OCI-LY3 (cell line): ENCODE measurements at regions not wholly inside any gene's neighbourhood (a gene's known extent, or its start where the extent isn't known, plus 50 kb on each side); places are given as distances from the start of the nearest gene placed in this dataset.

Experiments used
- H2AFZ ChIP-seq: fragments of 200-600, 300-600 bp; shearing (Covaris generic); 2 replicates; pipeline ENCODE4 v1.6.0; 2014; ENCODE audit warnings: antibody characterized with exemption, low read depth, low read length
- H3K27ac ChIP-seq: fragments of 200-600, 300-600 bp; sonication (generic); 2 replicates; pipeline ENCODE4 v1.5.1; 2014; ENCODE audit warnings: mild to moderate bottlenecking, low read length, moderate library complexity, mixed read lengths
- H3K27me3 ChIP-seq: fragments of 200-600, 300-600 bp; sonication (generic); 2 replicates; pipeline ENCODE4 v1.6.1; 2014; ENCODE audit warnings: low read depth, low read length, mixed read lengths
- H3K36me3 ChIP-seq: fragments of 200-600, 300-600 bp; sonication (generic); replicated peaks from 2 replicates; pipeline ENCODE3; 2014; ENCODE audit warnings: low read depth, low read length, mixed read lengths
- H3K4me1 ChIP-seq: fragments of 300-600, 200-600 bp; sonication (generic); 2 replicates; pipeline ENCODE4 v1.6.1; 2014; ENCODE audit warnings: low read length, mixed read lengths
- H3K4me2 ChIP-seq: fragments of 200-600, 300-600 bp; sonication (generic); 2 replicates; pipeline ENCODE4 v1.6.1; 2014; ENCODE audit warnings: low read length, mixed read lengths
- H3K4me3 ChIP-seq: fragments of 300-600, 200-600 bp; sonication (generic); 2 replicates; pipeline ENCODE4 v1.5.1; 2014; ENCODE audit warnings: antibody characterized with exemption, mild to moderate bottlenecking, low read length, moderate library complexity
- H3K79me2 ChIP-seq: fragments of 300-600, 200-600 bp; shearing (Covaris generic); 2 replicates; pipeline ENCODE4 v1.6.1; 2014; ENCODE audit warnings: mild to moderate bottlenecking, low read length, mixed read lengths
- H3K9ac ChIP-seq: fragments of 300-600, 200-600 bp; shearing (Covaris generic); 2 replicates; pipeline ENCODE4 v1.6.0; 2014; ENCODE audit warnings: mild to moderate bottlenecking, low read length, moderate library complexity
- H3K9me3 ChIP-seq: fragments of 200-600, 300-600 bp; shearing (Covaris generic); 2 replicates; pipeline ENCODE4 v1.6.1; 2014; ENCODE audit warnings: low read length, mixed read lengths; ENCODE audit not compliant: insufficient read depth
- H4K20me1 ChIP-seq: fragments of 200-600, 300-600 bp; sonication (generic); 2 replicates; pipeline ENCODE4 v1.6.1; 2016; ENCODE audit warnings: low read length, mixed read lengths; ENCODE audit not compliant: insufficient read depth
- CTCF ChIP-seq: fragments of 200-600, 300-600 bp; sonication (generic); IDR thresholded peaks from 2 replicates; pipeline ENCODE4 v1.5.1; 2014; ENCODE audit warnings: antibody characterized with exemption, low read length, low read depth
- EZH2phosphoT487 ChIP-seq: fragments of 200-600 bp; shearing (Covaris generic); IDR thresholded peaks from 2 replicates; pipeline ENCODE4 v1.6.1; 2018; ENCODE audit warnings: antibody characterized with exemption, mixed run types, low read depth

DNA sequence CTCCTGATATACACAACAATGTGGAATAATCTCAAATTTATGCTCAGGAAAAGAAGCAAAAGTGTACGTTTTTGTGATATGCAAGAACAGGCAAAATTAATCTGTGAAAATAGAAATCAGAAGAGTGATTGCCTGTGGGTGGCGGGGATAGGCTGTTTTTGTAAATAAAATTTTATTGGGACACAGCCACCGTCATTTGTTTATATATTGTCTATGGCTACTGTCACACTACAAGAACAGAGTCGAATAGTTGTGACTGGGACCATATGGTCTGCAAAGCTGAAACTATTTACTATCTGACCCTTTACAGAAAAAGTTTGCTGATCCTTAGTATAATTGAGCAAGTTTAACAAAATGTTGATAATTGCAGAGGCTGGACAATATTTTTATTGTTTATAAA is 269.5 kb upstream of the HTR2A start:
- Histone ChIP-seq H4K20me1 (no peaks in the 10 kb centered on the region), H3K27ac (no peak overlapping the region), H3K4me1 (peaks cover 17% of the 10 kb centered on the region), H2AFZ (no peak overlapping the region), H3K27me3 (peaks cover 25% of the 10 kb centered on the region), H3K9ac (no peak overlapping the region), H3K9me3 (no peaks in the 10 kb centered on the region), H3K36me3 (no peaks in the 10 kb centered on the region), H3K79me2 (no peaks in the 10 kb centered on the region), H3K4me3 (no peak overlapping the region), H3K4me2 (no peak overlapping the region)
- no peak for TF ChIP-seq CTCF

DNA sequence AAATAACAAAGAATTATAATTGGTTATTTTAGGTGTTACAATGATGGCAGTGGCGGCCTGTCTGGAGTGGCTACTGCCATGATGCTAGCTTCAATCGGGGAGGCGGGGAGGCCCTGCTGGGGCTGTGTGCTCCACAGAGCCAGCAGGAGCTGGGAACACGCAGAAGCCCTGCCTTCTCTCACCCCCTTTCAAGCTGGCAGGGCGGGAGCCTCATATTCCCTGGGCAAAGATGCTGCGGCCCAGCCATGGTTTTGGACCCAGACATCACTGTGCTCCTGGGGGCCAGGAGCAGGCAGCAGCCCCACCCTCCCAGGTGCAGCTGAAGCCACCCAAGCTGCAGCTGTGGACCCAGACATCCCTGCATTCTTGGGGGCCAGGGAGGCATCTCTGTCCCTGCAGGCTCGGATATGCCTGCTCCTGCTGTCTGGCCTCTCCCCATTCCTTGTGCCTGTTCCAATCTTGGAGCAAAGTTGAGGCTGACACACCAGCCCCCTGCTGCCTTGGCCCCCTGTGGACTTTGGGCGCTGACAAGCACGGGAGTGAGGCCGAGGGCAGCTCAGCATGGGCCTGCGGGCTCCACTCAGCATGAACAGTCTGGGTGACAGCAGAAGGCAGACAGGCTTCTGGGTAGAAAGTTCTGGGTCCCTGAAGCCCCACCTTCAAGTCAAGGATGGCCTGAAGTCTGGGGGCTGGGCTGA is 263.1 kb upstream of the HTR2A start:
- Histone ChIP-seq H3K9me3 (no peaks in the 10 kb centered on the region), H3K4me3 (no peak overlapping the region), H3K36me3 (no peaks in the 10 kb centered on the region), H3K27me3 (peaks cover 17% of the 10 kb centered on the region), H4K20me1 (no peaks in the 10 kb centered on the region), H2AFZ (no peak overlapping the region), H3K9ac (no peak overlapping the region), H3K4me2 (no peak overlapping the region), H3K4me1 (no peaks in the 10 kb centered on the region), H3K27ac (no peak overlapping the region), H3K79me2 (no peaks in the 10 kb centered on the region)
- TF ChIP-seq CTCF (no peak), EZH2phosphoT487 (no peak)

DNA sequence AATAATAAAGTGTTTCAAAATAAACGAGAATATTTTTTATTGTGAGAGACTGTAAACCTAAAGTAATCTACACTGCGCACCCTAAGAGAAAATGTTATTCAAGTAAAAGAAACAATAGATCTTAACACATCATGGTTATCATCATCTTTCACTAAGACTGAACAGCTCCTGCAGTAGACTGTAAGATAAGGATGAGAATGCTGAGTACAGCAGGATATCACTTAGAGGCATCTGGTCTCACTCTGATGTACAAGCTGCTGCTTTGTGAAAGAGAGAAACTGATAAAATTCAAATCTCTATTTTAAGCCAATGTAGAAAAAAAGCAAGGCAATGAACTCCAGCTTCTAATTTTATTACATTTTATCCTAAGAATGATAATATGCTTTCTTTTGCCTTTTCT is 261.7 kb upstream of the HTR2A start:
- peaks cover 4% of the 10 kb centered on the region for H3K27me3 ChIP-seq
- no peak overlapping the region for H3K9ac ChIP-seq
- H3K79me2 ChIP-seq: no peaks in the 10 kb centered on the region
- no peak overlapping the region for H2AFZ ChIP-seq
- TF ChIP-seq EZH2phosphoT487: no peak
- no peak for TF ChIP-seq CTCF
- H3K4me3 ChIP-seq: no peak overlapping the region
- no peak overlapping the region for H3K4me2 ChIP-seq
- H3K9me3 ChIP-seq: no peaks in the 10 kb centered on the region
- H3K27ac ChIP-seq: no peak overlapping the region
- no peaks in the 10 kb centered on the region for H4K20me1 ChIP-seq
- H3K4me1 ChIP-seq: no peaks in the 10 kb centered on the region
- no peaks in the 10 kb centered on the region for H3K36me3 ChIP-seq

DNA sequence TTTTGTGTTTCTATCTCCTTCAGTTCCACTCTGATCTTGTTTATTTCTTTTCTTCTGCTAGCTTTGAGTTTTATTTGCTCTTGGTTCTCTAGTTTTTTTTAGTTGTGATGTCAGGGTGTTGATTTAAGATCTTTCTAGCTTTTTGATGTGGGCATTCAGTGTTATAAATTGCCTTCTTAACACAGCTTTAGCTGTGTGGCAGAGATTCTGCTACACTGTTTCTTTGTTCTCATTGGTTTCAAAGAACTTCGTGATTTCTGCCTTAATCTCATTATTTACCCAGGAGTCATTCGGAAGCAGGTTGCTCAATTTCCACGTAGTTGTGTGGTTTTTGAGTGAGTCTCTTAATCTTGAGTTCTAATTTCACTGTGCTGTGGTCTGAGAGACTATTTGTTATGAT is 251.7 kb upstream of the HTR2A start:
- Histone ChIP-seq H3K4me2 (no peak overlapping the region), H3K9ac (no peak overlapping the region), H3K4me1 (peaks cover 23% of the 10 kb centered on the region), H2AFZ (no peak overlapping the region), H3K27me3 (no peaks in the 10 kb centered on the region; the same call in 1 of the 2 replicates), H3K4me3 (no peak overlapping the region), H3K36me3 (no peaks in the 10 kb centered on the region), H3K27ac (no peak overlapping the region), H3K79me2 (no peaks in the 10 kb centered on the region), H4K20me1 (no peaks in the 10 kb centered on the region), H3K9me3 (no peaks in the 10 kb centered on the region)
- TF ChIP-seq EZH2phosphoT487 (no peak), CTCF (no peak)
